ENCODE measurements at regions not wholly inside any gene's neighbourhood (a gene's known extent, or its start where the extent isn't known, plus 50 kb on each side); places are given as distances from the start of the nearest gene placed in this dataset.

DNA sequence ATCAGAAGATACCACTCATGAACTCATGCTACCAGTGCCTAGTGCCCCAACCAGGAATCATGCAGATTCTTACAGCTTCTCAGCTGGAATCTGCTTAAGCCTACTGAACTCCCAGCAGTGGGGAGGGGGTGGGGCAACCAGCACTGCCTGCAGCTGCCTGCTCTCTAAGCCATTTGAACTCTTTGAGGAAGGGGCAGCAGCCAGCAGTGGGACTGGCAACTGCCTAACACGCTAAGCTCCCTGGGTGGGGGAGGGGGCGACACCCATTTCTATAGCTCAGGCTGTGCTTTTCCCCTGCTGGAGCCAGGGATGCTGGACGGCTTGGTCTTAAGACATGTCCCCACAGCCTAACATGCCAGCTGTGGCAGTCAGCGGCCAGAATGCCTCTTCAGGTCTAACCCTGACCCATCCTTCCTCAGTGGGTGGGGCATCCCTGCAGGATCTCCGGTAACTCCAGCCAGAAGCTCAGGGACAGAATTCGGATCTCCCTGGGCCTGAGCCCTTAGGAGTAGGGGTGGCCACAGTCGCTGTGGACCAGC is 889.7 kb downstream of the CDH9 start:
- ATAC-seq (no peak), DNase-seq (no peak)
- Histone ChIP-seq H3K4me3 (no peak overlapping the region), H3K9me3 (no peaks in the 10 kb centered on the region), H3K4me1 (no peaks in the 10 kb centered on the region), H3K27me3 (no peaks in the 10 kb centered on the region), H3K36me3 (no peaks in the 10 kb centered on the region), H3K27ac (no peak overlapping the region)
- intact Hi-C loops (cut with DNase I) = no loop called here
- TF ChIP-seq, protein P1, sequence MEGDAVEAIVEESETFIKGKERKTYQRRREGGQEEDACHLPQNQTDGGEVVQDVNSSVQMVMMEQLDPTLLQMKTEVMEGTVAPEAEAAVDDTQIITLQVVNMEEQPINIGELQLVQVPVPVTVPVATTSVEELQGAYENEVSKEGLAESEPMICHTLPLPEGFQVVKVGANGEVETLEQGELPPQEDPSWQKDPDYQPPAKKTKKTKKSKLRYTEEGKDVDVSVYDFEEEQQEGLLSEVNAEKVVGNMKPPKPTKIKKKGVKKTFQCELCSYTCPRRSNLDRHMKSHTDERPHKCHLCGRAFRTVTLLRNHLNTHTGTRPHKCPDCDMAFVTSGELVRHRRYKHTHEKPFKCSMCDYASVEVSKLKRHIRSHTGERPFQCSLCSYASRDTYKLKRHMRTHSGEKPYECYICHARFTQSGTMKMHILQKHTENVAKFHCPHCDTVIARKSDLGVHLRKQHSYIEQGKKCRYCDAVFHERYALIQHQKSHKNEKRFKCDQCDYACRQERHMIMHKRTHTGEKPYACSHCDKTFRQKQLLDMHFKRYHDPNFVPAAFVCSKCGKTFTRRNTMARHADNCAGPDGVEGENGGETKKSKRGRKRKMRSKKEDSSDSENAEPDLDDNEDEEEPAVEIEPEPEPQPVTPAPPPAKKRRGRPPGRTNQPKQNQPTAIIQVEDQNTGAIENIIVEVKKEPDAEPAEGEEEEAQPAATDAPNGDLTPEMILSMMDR (IDR thresholded peaks at IDR 0.05) = no peak

DNA sequence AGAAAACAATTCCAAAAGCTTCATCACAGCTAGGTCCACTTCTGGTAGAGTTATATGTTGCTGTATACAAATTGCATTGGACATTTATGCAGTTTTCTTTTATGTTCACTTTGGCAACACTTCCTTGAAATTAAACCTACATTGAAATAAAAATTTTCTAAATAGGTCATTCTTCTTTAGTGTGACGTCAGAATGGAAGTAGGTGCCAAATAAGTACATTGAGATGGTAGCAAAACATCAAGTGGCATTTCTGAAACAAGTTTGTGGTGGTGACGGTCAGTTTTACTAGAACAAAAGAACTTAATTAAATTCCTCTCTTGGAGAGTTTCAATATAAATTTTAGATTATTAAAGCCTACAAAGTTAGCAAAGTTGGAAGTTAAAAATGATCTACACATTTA is 895.1 kb downstream of the CDH9 start:
- TF ChIP-seq, protein P1 (IDR thresholded peaks at IDR 0.05) = no peak
- no peak overlapping the region for H3K27ac ChIP-seq
- no peaks in the 10 kb centered on the region for H3K4me1 ChIP-seq
- H3K27me3 ChIP-seq = no peaks in the 10 kb centered on the region
- no peak for DNase-seq
- no peaks in the 10 kb centered on the region for H3K9me3 ChIP-seq
- H3K36me3 ChIP-seq = no peaks in the 10 kb centered on the region
- intact Hi-C loops (cut with DNase I) = no loop called here
- H3K4me3 ChIP-seq = no peak overlapping the region
- ATAC-seq = no peak

DNA sequence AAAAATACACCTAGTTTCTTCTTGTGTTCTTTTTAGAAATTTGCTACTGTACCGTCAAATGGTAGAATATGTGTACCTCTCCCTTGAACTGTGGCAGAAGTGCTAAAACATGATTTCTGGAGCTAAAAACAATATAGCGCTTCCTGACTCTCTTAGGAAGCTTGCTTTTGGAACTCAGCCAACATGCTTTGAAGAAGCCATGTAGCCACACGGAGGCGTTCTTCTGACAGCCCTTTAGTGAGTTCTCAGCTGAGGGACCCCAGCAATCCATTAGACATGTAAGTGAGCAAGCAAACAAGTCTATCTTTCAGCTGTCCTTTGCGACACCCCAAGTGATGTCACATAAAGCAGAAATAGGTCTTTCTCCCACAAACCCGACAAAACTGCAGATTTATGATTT is 917.0 kb downstream of the CDH9 start:
- Histone ChIP-seq H3K27ac (no peak overlapping the region), H3K4me1 (no peaks in the 10 kb centered on the region), H3K27me3 (no peaks in the 10 kb centered on the region), H3K4me3 (no peak overlapping the region), H3K9me3 (no peaks in the 10 kb centered on the region), H3K36me3 (no peaks in the 10 kb centered on the region)
- TF ChIP-seq, protein P1 (IDR thresholded peaks at IDR 0.05) = no peak
- no peak for ATAC-seq
- no peak for DNase-seq
- intact Hi-C loops (cut with DNase I) = no loop called here

DNA sequence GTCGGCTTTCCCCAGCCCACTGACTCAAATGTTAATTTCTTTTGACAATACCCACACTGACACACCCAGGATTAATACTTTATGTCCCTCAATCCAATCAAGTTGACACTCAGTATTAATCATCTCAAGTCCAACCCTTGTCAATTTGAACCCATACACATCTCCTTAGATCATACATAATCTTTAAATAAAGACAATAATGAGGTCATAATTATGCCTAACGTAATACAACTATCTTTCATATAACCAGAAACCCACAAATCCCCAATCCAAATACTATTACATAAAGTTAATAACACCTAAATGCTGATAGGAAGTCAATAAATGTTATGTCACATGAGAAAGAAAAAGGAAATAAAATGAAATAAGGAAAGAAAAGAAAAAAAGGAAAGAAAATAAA is 934.2 kb downstream of the CDH9 start:
- TF ChIP-seq, protein P1 (IDR thresholded peaks at IDR 0.05) = no peak
- Histone ChIP-seq H3K27ac (no peak overlapping the region), H3K36me3 (no peaks in the 10 kb centered on the region), H3K27me3 (no peaks in the 10 kb centered on the region), H3K9me3 (no peaks in the 10 kb centered on the region), H3K4me1 (no peaks in the 10 kb centered on the region), H3K4me3 (no peak overlapping the region)
- no peak for DNase-seq
- ATAC-seq = no peak
- intact Hi-C loops (cut with DNase I) = no loop called here

DNA sequence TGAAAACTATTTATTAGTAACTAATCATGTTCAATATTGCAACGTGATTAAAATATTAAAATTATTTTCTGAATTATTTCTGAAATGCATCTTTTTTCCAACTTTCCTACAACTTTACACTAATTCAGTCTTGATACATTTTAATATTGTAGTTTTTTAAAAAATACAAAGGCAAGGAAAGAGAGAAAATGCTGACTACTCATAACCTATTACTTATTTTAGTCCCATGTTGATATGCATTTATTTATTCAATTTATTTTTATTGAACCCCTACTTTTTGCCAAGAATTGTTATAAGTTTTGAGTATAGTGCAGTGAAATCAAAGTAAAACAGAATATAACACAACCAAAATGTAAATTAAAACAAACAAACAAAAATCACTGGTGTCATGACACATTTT is 978.2 kb downstream of the CDH9 start:
- H3K4me3 ChIP-seq = no peak overlapping the region
- ATAC-seq (no peak), DNase-seq (no peak)
- H3K36me3 ChIP-seq = no peaks in the 10 kb centered on the region
- no peaks in the 10 kb centered on the region for H3K4me1 ChIP-seq
- no peaks in the 10 kb centered on the region for H3K27me3 ChIP-seq
- intact Hi-C loops (cut with DNase I) = no loop called here
- TF ChIP-seq, protein P1 (IDR thresholded peaks at IDR 0.05) = no peak
- no peak overlapping the region for H3K27ac ChIP-seq
- H3K9me3 ChIP-seq = no peaks in the 10 kb centered on the region

DNA sequence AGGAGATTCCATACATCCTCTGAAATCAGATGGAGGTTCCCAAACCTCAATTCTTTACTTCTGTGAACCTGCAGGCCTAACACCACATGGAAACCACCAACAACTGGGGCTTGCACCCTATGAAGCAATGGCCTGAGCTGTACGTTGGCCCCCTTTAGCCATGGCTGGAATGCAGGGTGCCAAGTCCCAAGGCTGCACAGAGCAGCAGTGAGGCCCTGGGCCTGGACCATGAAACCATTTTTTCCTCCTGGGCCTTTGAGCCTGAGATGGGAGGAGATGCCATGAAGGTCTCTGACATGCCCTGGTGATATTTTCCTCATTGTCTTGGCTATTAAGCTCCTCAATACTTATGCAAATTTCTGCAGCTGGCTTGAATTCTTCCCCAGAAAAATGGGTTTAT is 983.8 kb downstream of the CDH9 start:
- ATAC-seq (no peak), DNase-seq (no peak)
- no peak overlapping the region for H3K4me3 ChIP-seq
- intact Hi-C loops (cut with DNase I) = no loop called here
- no peak overlapping the region for H3K27ac ChIP-seq
- TF ChIP-seq, protein P1 (IDR thresholded peaks at IDR 0.05) = no peak
- no peaks in the 10 kb centered on the region for H3K9me3 ChIP-seq
- H3K4me1 ChIP-seq = no peaks in the 10 kb centered on the region
- H3K27me3 ChIP-seq = no peaks in the 10 kb centered on the region
- no peaks in the 10 kb centered on the region for H3K36me3 ChIP-seq
